Thoracic aorta (tissue), 2 donors: ENCODE measurements at regions not wholly inside any gene's neighbourhood (a gene's known extent, or its start where the extent isn't known, plus 50 kb on each side); places are given as distances from the start of the nearest gene placed in this dataset.

ENCODE experiments used
- ATAC-seq: fragments of 150-250 bp; one replicate; pipeline ENCODE4 v1.8.0; 2017; ENCODE audit warnings: low read depth; ENCODE audit not compliant: insufficient number of reproducible peaks, low FRiP score
- DNase-seq: peaks from one replicate; pipeline ENCODE4 v3.0.0-alpha.2; 2020; ENCODE audit warnings: low spot score
- H3K27ac ChIP-seq, 2 donors: fragments of 200-600 bp; sonication (generic); 1 replicate in 1 of 2; 2 replicates in 1 of 2; pipeline ENCODE4 v1.5.1; 2016; ENCODE audit warnings: mild to moderate bottlenecking in 2 of 2, moderate library complexity in 2 of 2
- H3K27me3 ChIP-seq: fragments of 200-600 bp; sonication (generic); replicated peaks from 2 replicates; pipeline ENCODE4 v1.6.0; 2016; ENCODE audit warnings: mild to moderate bottlenecking; ENCODE audit not compliant: insufficient read depth
- H3K36me3 ChIP-seq: fragments of 200-600 bp; sonication (generic); one replicate; pipeline ENCODE4 v1.5.1; 2016
- H3K4me1 ChIP-seq, 2 donors: fragments of 200-600 bp; sonication (generic); 1 replicate in 1 of 2; 2 replicates in 1 of 2; pipeline versions ENCODE4 v1.5.1 to v1.6.0; 2016; ENCODE audit warnings: low read depth in 2 of 2, mild to moderate bottlenecking in 1 of 2; ENCODE audit not compliant: control insufficient read depth in 1 of 2
- H3K4me3 ChIP-seq: fragments of 200-600 bp; sonication (generic); 2 replicates; pipeline ENCODE4 v1.5.1; 2016; ENCODE audit warnings: mild to moderate bottlenecking
- H3K9me3 ChIP-seq: fragments of 200-600 bp; sonication (generic); 2 replicates; pipeline ENCODE4 v1.5.1; 2016
- TF ChIP-seq, protein P1 (sequence below): fragments of 200-600 bp; sonication (generic); IDR thresholded peaks from one replicate; pipeline ENCODE4 v1.5.1; 2019; ENCODE audit warnings: antibody characterized with exemption

DNA sequence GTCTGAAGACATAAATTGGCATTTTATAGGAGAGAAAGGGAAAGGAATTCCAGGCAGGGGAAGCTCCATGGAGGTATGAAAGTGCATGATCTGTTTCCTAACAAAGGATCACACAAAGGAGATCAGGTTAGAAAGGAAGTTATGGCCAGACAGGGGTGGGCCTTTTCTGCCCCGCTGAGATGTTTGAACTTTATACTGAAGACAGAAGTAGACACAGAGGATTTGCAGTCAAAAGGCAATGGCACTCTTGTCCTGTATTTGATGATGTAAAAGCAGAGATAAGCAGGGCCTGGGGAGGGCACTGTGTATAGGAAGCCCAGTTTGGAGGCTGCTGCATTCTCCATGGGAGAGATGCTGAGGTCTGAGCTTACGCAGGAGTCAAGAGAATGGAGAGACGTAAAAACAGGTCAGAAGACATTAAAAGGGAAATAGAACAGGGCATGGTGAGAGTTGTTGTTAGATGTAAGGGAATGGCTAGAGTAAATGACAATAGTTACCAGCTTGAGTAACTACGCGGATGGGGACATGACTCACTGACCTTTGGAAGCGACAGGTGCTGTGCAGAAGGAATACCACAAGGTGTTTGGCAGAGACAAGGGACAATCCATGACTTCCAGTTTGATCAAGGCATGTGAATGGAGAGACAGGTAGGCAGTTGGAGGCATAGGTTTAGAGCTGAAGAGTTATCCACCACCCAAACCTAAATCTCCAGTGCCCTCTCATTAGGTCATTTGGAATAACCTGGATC, 190.6 kb upstream of the SASH1 start:
- Histone ChIP-seq H3K9me3 (no peaks in the 10 kb centered on the region), H3K36me3 (no peaks in the 10 kb centered on the region), H3K4me3 (no peak overlapping the region), H3K27ac (no peak overlapping the region), H3K27me3 (no peaks in the 10 kb centered on the region), H3K4me1 (no peaks in the 10 kb centered on the region)
- ATAC-seq (no peak), DNase-seq (no peak)
- TF ChIP-seq, protein P1, sequence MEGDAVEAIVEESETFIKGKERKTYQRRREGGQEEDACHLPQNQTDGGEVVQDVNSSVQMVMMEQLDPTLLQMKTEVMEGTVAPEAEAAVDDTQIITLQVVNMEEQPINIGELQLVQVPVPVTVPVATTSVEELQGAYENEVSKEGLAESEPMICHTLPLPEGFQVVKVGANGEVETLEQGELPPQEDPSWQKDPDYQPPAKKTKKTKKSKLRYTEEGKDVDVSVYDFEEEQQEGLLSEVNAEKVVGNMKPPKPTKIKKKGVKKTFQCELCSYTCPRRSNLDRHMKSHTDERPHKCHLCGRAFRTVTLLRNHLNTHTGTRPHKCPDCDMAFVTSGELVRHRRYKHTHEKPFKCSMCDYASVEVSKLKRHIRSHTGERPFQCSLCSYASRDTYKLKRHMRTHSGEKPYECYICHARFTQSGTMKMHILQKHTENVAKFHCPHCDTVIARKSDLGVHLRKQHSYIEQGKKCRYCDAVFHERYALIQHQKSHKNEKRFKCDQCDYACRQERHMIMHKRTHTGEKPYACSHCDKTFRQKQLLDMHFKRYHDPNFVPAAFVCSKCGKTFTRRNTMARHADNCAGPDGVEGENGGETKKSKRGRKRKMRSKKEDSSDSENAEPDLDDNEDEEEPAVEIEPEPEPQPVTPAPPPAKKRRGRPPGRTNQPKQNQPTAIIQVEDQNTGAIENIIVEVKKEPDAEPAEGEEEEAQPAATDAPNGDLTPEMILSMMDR: no peak

DNA sequence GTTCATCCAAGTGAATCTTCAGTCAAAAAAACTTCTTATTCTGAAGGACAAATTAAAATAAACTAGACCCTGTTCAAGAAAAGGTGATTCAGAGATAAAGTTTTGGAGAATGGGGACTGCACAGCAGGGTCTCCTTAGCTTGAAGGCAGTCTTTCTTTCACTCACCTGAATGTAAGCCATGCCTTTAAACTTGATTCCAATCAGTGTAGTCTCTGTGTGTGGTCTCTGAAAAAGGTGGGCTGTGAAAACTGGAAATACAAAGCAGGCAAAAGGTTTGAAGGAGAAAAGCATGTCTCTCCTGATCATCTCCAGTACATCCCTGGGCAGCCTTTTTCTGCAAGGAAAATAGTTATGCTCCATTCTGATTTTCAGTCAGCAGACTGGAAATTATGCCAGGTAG, 188.0 kb upstream of the SASH1 start:
- Histone ChIP-seq H3K4me3 (no peak overlapping the region), H3K9me3 (no peaks in the 10 kb centered on the region), H3K4me1 (no peaks in the 10 kb centered on the region), H3K36me3 (no peaks in the 10 kb centered on the region), H3K27me3 (no peaks in the 10 kb centered on the region), H3K27ac (no peak overlapping the region)
- TF ChIP-seq, protein P1: no peak
- ATAC-seq: no peak
- no peak for DNase-seq

DNA sequence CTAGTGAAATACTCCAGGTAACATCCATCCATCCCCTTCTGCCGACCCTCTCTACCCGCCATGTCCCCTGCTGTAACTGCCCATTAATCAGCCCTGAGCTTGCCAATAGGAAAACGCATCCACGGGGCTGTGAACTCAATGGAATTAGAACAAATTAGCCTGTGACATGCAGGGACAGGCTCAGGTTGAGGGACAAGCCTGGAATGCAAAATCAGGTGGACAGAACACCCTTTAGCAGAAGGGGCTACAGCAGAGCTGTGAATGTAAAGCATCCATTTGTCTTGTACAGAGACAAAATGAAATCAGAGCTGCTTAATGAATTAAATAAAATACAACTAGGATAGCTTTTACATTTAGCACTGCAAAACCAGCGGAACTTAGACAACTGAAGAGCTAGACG, 187.3 kb upstream of the SASH1 start:
- Histone ChIP-seq H3K27me3 (no peaks in the 10 kb centered on the region), H3K36me3 (no peaks in the 10 kb centered on the region), H3K4me3 (no peak overlapping the region), H3K9me3 (no peaks in the 10 kb centered on the region), H3K27ac (no peak overlapping the region), H3K4me1 (no peaks in the 10 kb centered on the region)
- DNase-seq: no peak
- TF ChIP-seq, protein P1: no peak
- no peak for ATAC-seq

DNA sequence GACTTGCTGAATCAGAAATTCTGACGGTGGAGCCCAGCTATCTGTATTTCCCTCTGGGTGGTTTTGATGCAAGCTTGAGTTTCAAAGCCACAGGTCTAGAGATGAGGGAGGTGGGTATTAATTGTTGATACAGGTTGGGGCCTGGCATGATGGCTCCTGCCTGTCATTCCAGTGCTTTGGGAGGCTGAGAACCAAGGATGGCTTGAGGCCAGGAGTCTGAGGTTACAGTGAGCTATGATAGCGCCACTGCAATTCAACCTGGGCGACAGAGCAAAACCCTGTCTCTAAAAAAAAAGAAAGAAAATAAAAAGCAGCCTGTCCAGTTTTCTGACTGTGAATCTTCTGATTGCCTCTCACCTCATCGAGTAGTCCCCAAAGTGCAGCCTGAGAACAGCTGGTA, 184.8 kb upstream of the SASH1 start:
- H3K4me3 ChIP-seq: no peak overlapping the region
- no peaks in the 10 kb centered on the region for H3K4me1 ChIP-seq
- no peaks in the 10 kb centered on the region for H3K9me3 ChIP-seq
- H3K36me3 ChIP-seq: no peaks in the 10 kb centered on the region
- H3K27me3 ChIP-seq: no peaks in the 10 kb centered on the region
- ATAC-seq (no peak), DNase-seq (no peak)
- TF ChIP-seq, protein P1: no peak
- H3K27ac ChIP-seq: no peak overlapping the region

DNA sequence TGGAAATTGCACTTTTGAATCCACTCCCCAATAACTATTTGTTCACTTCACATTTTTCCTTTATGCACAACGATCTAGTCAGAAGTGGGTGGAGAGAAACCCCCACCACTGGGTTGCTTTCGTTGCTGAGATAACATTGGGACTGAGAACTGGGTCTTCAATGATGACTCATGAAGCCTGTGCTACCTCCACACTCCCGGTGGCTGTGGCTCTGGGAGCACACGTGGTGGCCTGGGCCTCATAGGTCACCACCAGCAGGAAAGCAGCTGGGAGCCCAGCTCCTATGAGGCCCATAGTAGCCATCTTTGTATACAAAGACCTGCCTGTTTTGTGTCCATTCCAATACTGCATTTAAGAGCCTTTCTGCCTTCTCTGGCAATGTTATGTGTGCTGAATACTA, 178.0 kb upstream of the SASH1 start:
- H3K27ac ChIP-seq: no peak overlapping the region
- H3K4me1 ChIP-seq: no peaks in the 10 kb centered on the region
- H3K27me3 ChIP-seq: no peaks in the 10 kb centered on the region
- H3K4me3 ChIP-seq: no peak overlapping the region
- H3K36me3 ChIP-seq: no peaks in the 10 kb centered on the region
- DNase-seq (no peak), ATAC-seq (no peak)
- TF ChIP-seq, protein P1: no peak
- H3K9me3 ChIP-seq: no peaks in the 10 kb centered on the region
